Mesothelial cell of epicardium (in vitro differentiated cells): ENCODE measurements at regions not wholly inside any gene's neighbourhood (a gene's known extent, or its start where the extent isn't known, plus 50 kb on each side); places are given as distances from the start of the nearest gene placed in this dataset.

Source experiments
- DNase-seq, 2 experiments: peaks; one replicate each; pipeline ENCODE4 v3.0.0; 2021; ENCODE audit warnings: low spot score in 2 of 2; ENCODE audit not compliant: unreplicated experiment in 2 of 2
- H3K27ac Mint-ChIP-seq: 2 replicates; pipeline ENCODE4 v1.8.0; 2021; ENCODE audit warnings: mixed read lengths
- H3K27me3 Mint-ChIP-seq: 2 replicates; pipeline ENCODE4 v1.8.0; 2021; ENCODE audit warnings: low read depth, mixed read lengths
- H3K36me3 Mint-ChIP-seq: 2 replicates; pipeline ENCODE4 v1.8.0; 2021; ENCODE audit warnings: mixed read lengths
- H3K4me1 Mint-ChIP-seq: 2 replicates; pipeline ENCODE4 v1.8.0; 2021; ENCODE audit warnings: mixed read lengths
- H3K4me3 Mint-ChIP-seq: 2 replicates; pipeline ENCODE4 v1.8.0; 2021; ENCODE audit warnings: mild to moderate bottlenecking, moderate library complexity, mixed read lengths
- H3K9me3 Mint-ChIP-seq: 2 replicates; pipeline ENCODE4 v1.8.0; 2021; ENCODE audit warnings: mixed read lengths
- CTCF ChIP-seq: fragments of 200-600 bp; sonication (generic); IDR thresholded peaks from one replicate; pipeline ENCODE4 v1.5.0; 2021; ENCODE audit warnings: antibody characterized with exemption; ENCODE audit not compliant: unreplicated experiment

- Mint-ChIP-seq H3K4me3 (no peak overlapping the region), H3K36me3 (no peaks in the 10 kb centered on the region), H3K4me1 (no peaks in the 10 kb centered on the region), H3K27me3 (peaks cover 1% of the 10 kb centered on the region), H3K9me3 (no peaks in the 10 kb centered on the region), H3K27ac (no peak overlapping the region)
- DNase-seq, result no peak
- TF ChIP-seq CTCF, result no peak
Measured at GRCh38 chr3:117479095-117479494, 769.5 kb downstream of the TUSC7 start.

- peaks cover 1% of the 10 kb centered on the region for H3K27me3 Mint-ChIP-seq
- no peaks in the 10 kb centered on the region for H3K9me3 Mint-ChIP-seq
- TF ChIP-seq CTCF, result no peak
- H3K27ac Mint-ChIP-seq, result no peak overlapping the region
- no peak overlapping the region for H3K4me3 Mint-ChIP-seq
- no peaks in the 10 kb centered on the region for H3K4me1 Mint-ChIP-seq
- H3K36me3 Mint-ChIP-seq, result no peaks in the 10 kb centered on the region
- no peak for DNase-seq
Measured at GRCh38 chr3:117480525-117480924, 770.9 kb downstream of the TUSC7 start.

GRCh38 chr3:117480972-117481371 lies 771.4 kb downstream of the TUSC7 start:
- Mint-ChIP-seq H3K9me3 (no peaks in the 10 kb centered on the region), H3K36me3 (no peaks in the 10 kb centered on the region), H3K27me3 (peaks cover under 1% of the 10 kb centered on the region), H3K27ac (no peak overlapping the region), H3K4me3 (no peak overlapping the region), H3K4me1 (no peaks in the 10 kb centered on the region)
- TF ChIP-seq CTCF, result no peak
- DNase-seq, result no peak

- Mint-ChIP-seq H3K27me3 (peaks cover 12% of the 10 kb centered on the region), H3K9me3 (no peaks in the 10 kb centered on the region), H3K36me3 (no peaks in the 10 kb centered on the region), H3K4me3 (no peak overlapping the region), H3K4me1 (peaks cover 1% of the 10 kb centered on the region), H3K27ac (no peak overlapping the region)
- no peak for DNase-seq
- TF ChIP-seq CTCF, result no peak
Measured at GRCh38 chr3:117483839-117484238, 774.3 kb downstream of the TUSC7 start.

- Mint-ChIP-seq H3K27me3 (peaks cover 15% of the 10 kb centered on the region), H3K27ac (no peak overlapping the region), H3K36me3 (no peaks in the 10 kb centered on the region), H3K4me3 (no peak overlapping the region), H3K9me3 (no peaks in the 10 kb centered on the region), H3K4me1 (peaks cover 1% of the 10 kb centered on the region)
- no peak for TF ChIP-seq CTCF
- DNase-seq, result no peak
Measured at GRCh38 chr3:117485841-117486240, 776.3 kb downstream of the TUSC7 start.
